ENCODE measurements at regions not wholly inside any gene's neighbourhood (a gene's known extent, or its start where the extent isn't known, plus 50 kb on each side); places are given as distances from the start of the nearest gene placed in this dataset.

DNA sequence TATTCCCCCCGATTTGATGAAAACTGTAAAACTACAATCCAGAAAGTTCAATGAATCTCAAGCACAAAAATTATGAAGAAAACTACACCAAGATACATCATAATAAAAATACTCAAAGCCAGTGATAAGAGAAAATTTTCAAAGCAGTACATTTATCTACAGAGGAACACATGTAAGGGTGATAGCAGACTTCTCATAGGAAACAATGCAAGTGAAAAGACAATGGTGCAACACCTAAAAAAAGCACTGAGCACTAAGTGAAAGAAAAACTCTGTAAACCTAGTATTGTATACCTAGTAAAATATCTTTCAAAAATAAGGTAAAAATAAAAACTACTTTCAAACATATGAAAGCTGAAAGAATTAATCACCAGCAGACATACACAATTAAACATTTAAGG is 76.1 kb upstream of the IRF2BP2 start:
- CTCF ChIA-PET, result no interaction called here

DNA sequence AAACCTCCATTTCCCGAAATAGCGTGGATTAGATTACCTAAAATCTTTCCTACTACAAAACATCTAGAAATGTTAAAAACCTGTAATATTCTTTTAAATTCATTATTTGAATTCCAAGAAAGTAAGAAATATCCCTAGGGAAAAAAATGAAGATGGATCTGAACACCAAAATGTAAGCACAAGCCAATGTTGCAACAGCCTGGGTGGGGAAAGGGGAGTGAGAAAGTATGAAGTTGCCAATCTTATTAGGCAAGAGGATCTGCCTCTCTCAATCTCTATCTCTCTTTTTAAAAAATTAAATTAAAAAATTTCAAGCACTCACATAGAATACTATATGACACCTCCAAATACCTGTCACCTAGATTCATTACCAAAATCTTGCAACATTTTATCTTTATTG is 74.9 kb upstream of the IRF2BP2 start:
- Histone ChIP-seq H3K9me3 (ENCODE audit: control insufficient read depth in 2 of 3, low read length in 3 of 3) (no peaks in the 10 kb centered on the region), H3K4me1 (ENCODE audit: control insufficient read depth in 2 of 2, insufficient read depth in 2 of 2, low read length in 2 of 2) (no peaks in the 10 kb centered on the region), H3K36me3 (ENCODE audit: control insufficient read depth in 2 of 3, insufficient read depth in 3 of 3, low read length in 3 of 3) (no peaks in the 10 kb centered on the region), H3K27me3 (ENCODE audit: control insufficient read depth in 2 of 2, insufficient read depth in 2 of 2, low read length in 2 of 2) (no peaks in the 10 kb centered on the region), H3K27ac (ENCODE audit: low read depth, low read length) (no peak overlapping the region), H3K4me3 (ENCODE audit: low read length) (no peak overlapping the region)
- CTCF ChIA-PET, result no interaction called here
- POLR2A ChIA-PET, result no interaction called here
- no peak for DNase-seq
- intact Hi-C loops (cut with micrococcal nuclease), result loop anchor here in 1 of 2 donors (5.0 kb wide), 1 partner anchor 38 kb away; no protein-coding TSS in a partner anchor
- Mint-ChIP-seq H3K27ac (no peak overlapping the region), H3K27me3 (peaks cover 0 to 6% (median 0%) of the 10 kb centered on the region in 5 donors), H3K36me3 (peaks cover 0 to 9% (median 0%) of the 10 kb centered on the region in 5 donors), H3K4me1 (no peaks in the 10 kb centered on the region), H3K9me3 (peaks cover 0 to 18% (median 8%) of the 10 kb centered on the region in 11 donors), H3K4me3 (no peak overlapping the region)
- ATAC-seq, result no peak

More for the DNA sequence above, 76.1 kb upstream of the IRF2BP2 start:
- no peak overlapping the region for H3K27ac Mint-ChIP-seq
- no peak for DNase-seq
- no peaks in the 10 kb centered on the region for H3K9me3 ChIP-seq (ENCODE audit: control insufficient read depth in 2 of 3, low read length in 3 of 3)
- intact Hi-C loops (cut with micrococcal nuclease), result no loop called here
- H3K27me3 Mint-ChIP-seq, result peaks cover 0 to 6% (median 0%) of the 10 kb centered on the region in 5 donors
- no peak overlapping the region for H3K27ac ChIP-seq (ENCODE audit: low read depth, low read length)
- no peaks in the 10 kb centered on the region for H3K36me3 ChIP-seq (ENCODE audit: control insufficient read depth in 2 of 3, insufficient read depth in 3 of 3, low read length in 3 of 3)
- no peaks in the 10 kb centered on the region for H3K4me1 Mint-ChIP-seq
- no peak overlapping the region for H3K4me3 Mint-ChIP-seq
- peaks cover 0 to 18% (median 8%) of the 10 kb centered on the region in 11 donors for H3K9me3 Mint-ChIP-seq
- ATAC-seq, result no peak
- no peaks in the 10 kb centered on the region for H3K27me3 ChIP-seq (ENCODE audit: control insufficient read depth in 2 of 2, insufficient read depth in 2 of 2, low read length in 2 of 2)
- no peak overlapping the region for H3K4me3 ChIP-seq (ENCODE audit: low read length)
- POLR2A ChIA-PET, result no interaction called here
- no peaks in the 10 kb centered on the region for H3K4me1 ChIP-seq (ENCODE audit: control insufficient read depth in 2 of 2, insufficient read depth in 2 of 2, low read length in 2 of 2)
- peaks cover 0 to 10% (median 0%) of the 10 kb centered on the region in 5 donors for H3K36me3 Mint-ChIP-seq

DNA sequence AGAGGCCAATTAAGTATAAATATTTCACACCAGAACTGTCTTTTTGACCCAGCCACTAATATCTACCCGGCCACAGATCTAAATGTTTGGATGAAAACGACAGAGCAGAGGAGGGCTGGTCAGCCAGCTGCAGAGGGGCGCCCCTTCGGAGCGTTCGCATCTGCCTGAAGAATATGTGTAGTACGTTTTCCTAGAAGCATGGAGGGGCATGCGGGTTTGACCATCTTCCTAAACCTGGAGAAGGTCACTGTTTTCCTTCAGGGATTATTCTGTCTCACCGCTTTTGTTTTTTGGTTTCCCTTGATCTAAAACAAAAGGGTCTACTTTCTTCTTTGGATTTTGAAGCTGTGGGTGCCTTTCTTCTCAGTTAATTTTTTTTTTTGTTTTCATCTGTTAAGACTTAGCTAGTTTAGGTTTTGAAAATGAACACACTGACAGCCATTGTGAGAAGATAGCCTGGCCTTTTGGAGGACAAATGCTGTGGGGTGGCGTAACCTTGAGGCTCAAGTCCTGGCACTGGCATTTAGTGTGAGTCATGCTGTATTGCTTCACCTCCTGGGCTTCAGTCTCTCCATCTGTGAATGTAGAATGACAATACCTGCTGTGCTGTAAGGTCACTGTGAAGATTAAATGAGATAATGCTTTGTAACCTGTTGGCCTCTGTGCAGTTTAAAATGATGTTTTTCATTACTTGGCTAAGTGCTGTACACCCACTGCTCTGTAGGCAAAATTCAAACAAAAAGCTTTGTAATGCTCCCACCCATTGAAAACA is 74.1 kb upstream of the IRF2BP2 start:
- ATAC-seq (peak; percentile 79), DNase-seq (no peak)
- intact Hi-C loops (cut with micrococcal nuclease), result loop anchor here in 1 of 2 donors (5.0 kb wide), 1 partner anchor 37 kb away; no protein-coding TSS in a partner anchor
- Histone ChIP-seq H3K27ac (ENCODE audit: low read depth, low read length) (no peak overlapping the region), H3K4me1 (ENCODE audit: control insufficient read depth in 2 of 2, insufficient read depth in 2 of 2, low read length in 2 of 2) (no peaks in the 10 kb centered on the region), H3K4me3 (ENCODE audit: low read length) (no peak overlapping the region), H3K36me3 (ENCODE audit: control insufficient read depth in 2 of 3, insufficient read depth in 3 of 3, low read length in 3 of 3) (no peaks in the 10 kb centered on the region), H3K9me3 (ENCODE audit: control insufficient read depth in 2 of 3, low read length in 3 of 3) (no peaks in the 10 kb centered on the region), H3K27me3 (ENCODE audit: control insufficient read depth in 2 of 2, insufficient read depth in 2 of 2, low read length in 2 of 2) (no peaks in the 10 kb centered on the region)
- Mint-ChIP-seq H3K4me3 (no peak overlapping the region), H3K27me3 (peaks cover 0 to 6% (median 0%) of the 10 kb centered on the region in 5 donors), H3K36me3 (peaks cover 0 to 9% (median 0%) of the 10 kb centered on the region in 5 donors), H3K27ac (peak overlapping the region in 1 of 9 donors; percentile 10), H3K9me3 (peaks cover 0 to 18% (median 8%) of the 10 kb centered on the region in 11 donors), H3K4me1 (no peaks in the 10 kb centered on the region)
- CTCF ChIA-PET, result no interaction called here
- POLR2A ChIA-PET, result interaction anchor here (0.5 kb wide), 1 partner anchor 676 kb away, joined by 3 read pairs; no protein-coding TSS in a partner anchor

DNA sequence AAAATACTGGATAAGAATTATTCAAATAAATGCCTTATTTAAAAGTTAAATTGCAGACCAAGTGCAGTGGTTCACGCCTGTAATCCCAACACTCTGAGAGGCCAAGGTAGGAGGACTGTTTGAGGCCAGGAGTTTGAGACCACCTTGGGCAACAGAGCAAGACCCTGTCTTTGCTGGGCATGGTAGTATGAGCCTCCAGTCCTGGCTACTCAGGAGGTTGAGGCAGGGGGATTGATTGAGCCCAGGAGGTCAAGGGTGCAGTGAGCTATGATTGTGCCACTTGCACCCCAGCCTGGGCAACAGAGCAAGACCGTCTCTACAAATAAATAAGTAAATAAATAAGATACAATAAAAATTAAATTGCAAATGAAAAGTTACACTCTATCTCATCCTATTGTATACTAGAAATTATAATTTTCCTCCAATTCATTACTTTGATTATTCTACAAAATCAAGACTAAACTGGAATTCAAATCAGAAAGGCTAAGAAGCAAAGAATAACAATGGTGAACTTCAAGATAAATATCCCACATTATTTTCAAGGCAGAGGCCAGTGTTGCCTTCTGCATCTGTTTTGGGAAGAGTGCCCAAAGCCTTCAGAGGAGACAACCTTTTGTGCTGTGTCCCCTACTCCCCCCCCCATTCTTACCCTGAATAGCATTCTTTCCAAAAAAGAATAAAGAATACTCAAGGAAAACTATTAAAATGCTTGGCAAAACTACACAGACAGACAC is 73.3 kb upstream of the IRF2BP2 start:
- Mint-ChIP-seq H3K9me3 (peaks cover 0 to 18% (median 8%) of the 10 kb centered on the region in 11 donors), H3K4me1 (no peaks in the 10 kb centered on the region), H3K27ac (no peak overlapping the region), H3K36me3 (peaks cover 0 to 9% (median 0%) of the 10 kb centered on the region in 5 donors), H3K4me3 (no peak overlapping the region), H3K27me3 (peaks cover 0 to 8% (median 0%) of the 10 kb centered on the region in 5 donors)
- Histone ChIP-seq H3K4me1 (ENCODE audit: control insufficient read depth in 2 of 2, insufficient read depth in 2 of 2, low read length in 2 of 2) (no peaks in the 10 kb centered on the region), H3K36me3 (ENCODE audit: control insufficient read depth in 2 of 3, insufficient read depth in 3 of 3, low read length in 3 of 3) (no peaks in the 10 kb centered on the region), H3K27me3 (ENCODE audit: control insufficient read depth in 2 of 2, insufficient read depth in 2 of 2, low read length in 2 of 2) (no peaks in the 10 kb centered on the region), H3K27ac (ENCODE audit: low read depth, low read length) (no peak overlapping the region), H3K4me3 (ENCODE audit: low read length) (no peak overlapping the region), H3K9me3 (ENCODE audit: control insufficient read depth in 2 of 3, low read length in 3 of 3) (no peaks in the 10 kb centered on the region)
- POLR2A ChIA-PET, result no interaction called here
- intact Hi-C loops (cut with micrococcal nuclease), result loop anchor here in 1 of 2 donors (5.0 kb wide), 1 partner anchor 36 kb away; no protein-coding TSS in a partner anchor
- CTCF ChIA-PET, result no interaction called here
- no peak for ATAC-seq
- no peak for DNase-seq

DNA sequence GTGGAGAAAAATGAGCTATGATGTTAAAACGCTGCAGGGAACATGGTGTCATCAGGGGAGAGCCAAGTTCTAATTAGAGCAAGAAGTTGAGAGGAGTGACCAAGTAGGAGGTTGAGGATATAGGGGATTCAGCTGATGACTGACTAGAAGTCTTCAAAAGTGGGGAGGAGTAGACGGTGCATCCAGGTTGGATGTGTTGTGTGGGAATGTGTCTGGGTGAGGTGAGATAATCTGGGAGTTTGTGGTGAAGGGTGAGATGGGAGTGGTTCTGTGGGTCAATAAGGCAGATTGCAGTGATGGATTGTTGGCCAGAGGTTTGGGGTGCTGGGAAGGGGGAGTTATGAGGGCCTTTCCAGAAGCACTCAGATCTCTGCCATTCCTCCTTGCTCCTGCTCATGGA is 72.0 kb upstream of the IRF2BP2 start:
- Mint-ChIP-seq H3K27ac (no peak overlapping the region), H3K36me3 (peaks cover 0 to 7% (median 0%) of the 10 kb centered on the region in 5 donors), H3K27me3 (peaks cover 0 to 6% (median 0%) of the 10 kb centered on the region in 5 donors), H3K4me3 (no peak overlapping the region), H3K4me1 (no peaks in the 10 kb centered on the region), H3K9me3 (peaks cover 0 to 18% (median 6%) of the 10 kb centered on the region in 11 donors)
- intact Hi-C loops (cut with micrococcal nuclease), result loop anchor here in 1 of 2 donors (5.0 kb wide), 1 partner anchor 35 kb away; no protein-coding TSS in a partner anchor
- H3K9me3 ChIP-seq (ENCODE audit: control insufficient read depth in 2 of 3, low read length in 3 of 3), result no peaks in the 10 kb centered on the region
- DNase-seq (no peak), ATAC-seq (no peak)
- H3K4me1 ChIP-seq (ENCODE audit: control insufficient read depth in 2 of 2, insufficient read depth in 2 of 2, low read length in 2 of 2), result no peaks in the 10 kb centered on the region
- no peaks in the 10 kb centered on the region for H3K36me3 ChIP-seq (ENCODE audit: control insufficient read depth in 2 of 3, insufficient read depth in 3 of 3, low read length in 3 of 3)
- no peak overlapping the region for H3K4me3 ChIP-seq (ENCODE audit: low read length)
- POLR2A ChIA-PET, result no interaction called here
- no peaks in the 10 kb centered on the region for H3K27me3 ChIP-seq (ENCODE audit: control insufficient read depth in 2 of 2, insufficient read depth in 2 of 2, low read length in 2 of 2)
- H3K27ac ChIP-seq (ENCODE audit: low read depth, low read length), result no peak overlapping the region
- CTCF ChIA-PET, result no interaction called here

DNA sequence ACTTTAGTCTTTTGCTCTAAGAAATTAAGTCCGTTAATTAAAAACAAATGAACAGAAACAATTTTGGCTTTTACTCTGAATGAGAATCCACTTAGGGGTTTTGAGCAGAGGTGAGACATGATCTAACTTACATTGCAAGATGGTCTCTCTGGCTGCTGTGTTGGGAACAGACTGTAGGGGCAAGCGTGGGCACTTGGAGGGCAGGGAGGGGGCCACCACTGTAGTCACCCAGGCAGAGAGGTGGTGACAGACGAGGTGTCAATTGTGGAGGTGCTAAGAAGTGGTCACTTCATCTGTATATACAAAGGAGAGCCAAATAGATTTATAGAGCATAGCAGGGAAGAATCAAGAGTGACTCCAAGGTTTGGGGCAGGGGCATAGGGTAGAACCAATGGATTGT is 71.1 kb upstream of the IRF2BP2 start:
- intact Hi-C loops (cut with micrococcal nuclease), result loop anchor here in 1 of 2 donors (5.0 kb wide), 1 partner anchor 34 kb away; no protein-coding TSS in a partner anchor
- ChIA-PET POLR2A (no interaction called here), CTCF (no interaction called here)
- H3K27ac Mint-ChIP-seq, result no peak overlapping the region
- DNase-seq (no peak), ATAC-seq (no peak)
- H3K27me3 Mint-ChIP-seq, result peaks cover 0 to 4% (median 0%) of the 10 kb centered on the region in 5 donors
- H3K9me3 Mint-ChIP-seq, result peaks cover 0 to 11% (median 5%) of the 10 kb centered on the region in 11 donors
- no peaks in the 10 kb centered on the region for H3K27me3 ChIP-seq (ENCODE audit: control insufficient read depth in 2 of 2, insufficient read depth in 2 of 2, low read length in 2 of 2)
- H3K36me3 Mint-ChIP-seq, result peaks cover 0 to 6% (median 0%) of the 10 kb centered on the region in 5 donors
- no peak overlapping the region for H3K4me3 ChIP-seq (ENCODE audit: low read length)
- no peak overlapping the region for H3K27ac ChIP-seq (ENCODE audit: low read depth, low read length)
- H3K4me1 ChIP-seq (ENCODE audit: control insufficient read depth in 2 of 2, insufficient read depth in 2 of 2, low read length in 2 of 2), result no peaks in the 10 kb centered on the region
- H3K4me3 Mint-ChIP-seq, result no peak overlapping the region
- no peaks in the 10 kb centered on the region for H3K9me3 ChIP-seq (ENCODE audit: control insufficient read depth in 2 of 3, low read length in 3 of 3)
- no peaks in the 10 kb centered on the region for H3K36me3 ChIP-seq (ENCODE audit: control insufficient read depth in 2 of 3, insufficient read depth in 3 of 3, low read length in 3 of 3)
- peaks cover 3 to 6% (median 6%) of the 10 kb centered on the region in 7 donors for H3K4me1 Mint-ChIP-seq
